ENCODE measurements at regions not wholly inside any gene's neighbourhood (a gene's known extent, or its start where the extent isn't known, plus 50 kb on each side); places are given as distances from the start of the nearest gene placed in this dataset.

DNA sequence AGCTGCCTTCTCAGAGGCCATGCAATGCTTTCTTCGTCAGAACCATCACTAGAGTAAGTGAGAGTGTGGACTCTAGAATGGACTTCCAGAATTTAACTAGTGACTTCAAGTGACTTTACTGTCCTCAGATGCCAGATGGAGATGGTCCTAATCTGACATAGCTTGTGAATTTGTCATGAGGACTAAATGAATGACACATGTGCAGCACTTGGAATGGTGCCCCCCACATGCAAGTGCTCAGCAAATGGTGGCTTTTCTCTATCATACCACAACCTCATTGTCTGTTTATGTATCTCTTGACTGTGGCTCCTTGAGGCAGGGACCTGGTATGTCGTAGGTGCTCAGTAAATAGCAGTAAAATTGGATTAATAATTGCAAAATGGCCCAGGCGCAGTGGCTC lies 91.6 kb upstream of the STX18 start:
- TF ChIP-seq, protein P1, sequence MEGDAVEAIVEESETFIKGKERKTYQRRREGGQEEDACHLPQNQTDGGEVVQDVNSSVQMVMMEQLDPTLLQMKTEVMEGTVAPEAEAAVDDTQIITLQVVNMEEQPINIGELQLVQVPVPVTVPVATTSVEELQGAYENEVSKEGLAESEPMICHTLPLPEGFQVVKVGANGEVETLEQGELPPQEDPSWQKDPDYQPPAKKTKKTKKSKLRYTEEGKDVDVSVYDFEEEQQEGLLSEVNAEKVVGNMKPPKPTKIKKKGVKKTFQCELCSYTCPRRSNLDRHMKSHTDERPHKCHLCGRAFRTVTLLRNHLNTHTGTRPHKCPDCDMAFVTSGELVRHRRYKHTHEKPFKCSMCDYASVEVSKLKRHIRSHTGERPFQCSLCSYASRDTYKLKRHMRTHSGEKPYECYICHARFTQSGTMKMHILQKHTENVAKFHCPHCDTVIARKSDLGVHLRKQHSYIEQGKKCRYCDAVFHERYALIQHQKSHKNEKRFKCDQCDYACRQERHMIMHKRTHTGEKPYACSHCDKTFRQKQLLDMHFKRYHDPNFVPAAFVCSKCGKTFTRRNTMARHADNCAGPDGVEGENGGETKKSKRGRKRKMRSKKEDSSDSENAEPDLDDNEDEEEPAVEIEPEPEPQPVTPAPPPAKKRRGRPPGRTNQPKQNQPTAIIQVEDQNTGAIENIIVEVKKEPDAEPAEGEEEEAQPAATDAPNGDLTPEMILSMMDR (tag by site-specific recombination; IDR thresholded peaks at IDR 0.05) = no peak
- TF ChIP-seq ZFP69B (tag by site-specific recombination; IDR thresholded peaks at IDR 0.05) (no peak), ZNF239 (tag by site-specific recombination; IDR thresholded peaks at IDR 0.05) (no peak), ZFP41 (tag by site-specific recombination; IDR thresholded peaks at IDR 0.05; ENCODE audit: borderline replicate concordance) (no peak), ZNF555 (tag by site-specific recombination; conservative IDR thresholded peaks at IDR 0.05) (no peak), TCF7L2 (IDR thresholded peaks at IDR 0.05; ENCODE audit: borderline replicate concordance, low read depth, low read length) (no peak)
- TF ChIP-seq, protein P2, sequence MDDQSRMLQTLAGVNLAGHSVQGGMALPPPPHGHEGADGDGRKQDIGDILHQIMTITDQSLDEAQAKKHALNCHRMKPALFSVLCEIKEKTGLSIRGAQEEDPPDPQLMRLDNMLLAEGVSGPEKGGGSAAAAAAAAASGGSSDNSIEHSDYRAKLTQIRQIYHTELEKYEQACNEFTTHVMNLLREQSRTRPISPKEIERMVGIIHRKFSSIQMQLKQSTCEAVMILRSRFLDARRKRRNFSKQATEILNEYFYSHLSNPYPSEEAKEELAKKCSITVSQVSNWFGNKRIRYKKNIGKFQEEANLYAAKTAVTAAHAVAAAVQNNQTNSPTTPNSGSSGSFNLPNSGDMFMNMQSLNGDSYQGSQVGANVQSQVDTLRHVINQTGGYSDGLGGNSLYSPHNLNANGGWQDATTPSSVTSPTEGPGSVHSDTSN (CRISPR knock-in tag; IDR thresholded peaks at IDR 0.05) = no peak
- TF ChIP-seq, protein P3, sequence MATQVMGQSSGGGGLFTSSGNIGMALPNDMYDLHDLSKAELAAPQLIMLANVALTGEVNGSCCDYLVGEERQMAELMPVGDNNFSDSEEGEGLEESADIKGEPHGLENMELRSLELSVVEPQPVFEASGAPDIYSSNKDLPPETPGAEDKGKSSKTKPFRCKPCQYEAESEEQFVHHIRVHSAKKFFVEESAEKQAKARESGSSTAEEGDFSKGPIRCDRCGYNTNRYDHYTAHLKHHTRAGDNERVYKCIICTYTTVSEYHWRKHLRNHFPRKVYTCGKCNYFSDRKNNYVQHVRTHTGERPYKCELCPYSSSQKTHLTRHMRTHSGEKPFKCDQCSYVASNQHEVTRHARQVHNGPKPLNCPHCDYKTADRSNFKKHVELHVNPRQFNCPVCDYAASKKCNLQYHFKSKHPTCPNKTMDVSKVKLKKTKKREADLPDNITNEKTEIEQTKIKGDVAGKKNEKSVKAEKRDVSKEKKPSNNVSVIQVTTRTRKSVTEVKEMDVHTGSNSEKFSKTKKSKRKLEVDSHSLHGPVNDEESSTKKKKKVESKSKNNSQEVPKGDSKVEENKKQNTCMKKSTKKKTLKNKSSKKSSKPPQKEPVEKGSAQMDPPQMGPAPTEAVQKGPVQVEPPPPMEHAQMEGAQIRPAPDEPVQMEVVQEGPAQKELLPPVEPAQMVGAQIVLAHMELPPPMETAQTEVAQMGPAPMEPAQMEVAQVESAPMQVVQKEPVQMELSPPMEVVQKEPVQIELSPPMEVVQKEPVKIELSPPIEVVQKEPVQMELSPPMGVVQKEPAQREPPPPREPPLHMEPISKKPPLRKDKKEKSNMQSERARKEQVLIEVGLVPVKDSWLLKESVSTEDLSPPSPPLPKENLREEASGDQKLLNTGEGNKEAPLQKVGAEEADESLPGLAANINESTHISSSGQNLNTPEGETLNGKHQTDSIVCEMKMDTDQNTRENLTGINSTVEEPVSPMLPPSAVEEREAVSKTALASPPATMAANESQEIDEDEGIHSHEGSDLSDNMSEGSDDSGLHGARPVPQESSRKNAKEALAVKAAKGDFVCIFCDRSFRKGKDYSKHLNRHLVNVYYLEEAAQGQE (tag by site-specific recombination; IDR thresholded peaks at IDR 0.05) = no peak
- TF ChIP-seq, protein P4, sequence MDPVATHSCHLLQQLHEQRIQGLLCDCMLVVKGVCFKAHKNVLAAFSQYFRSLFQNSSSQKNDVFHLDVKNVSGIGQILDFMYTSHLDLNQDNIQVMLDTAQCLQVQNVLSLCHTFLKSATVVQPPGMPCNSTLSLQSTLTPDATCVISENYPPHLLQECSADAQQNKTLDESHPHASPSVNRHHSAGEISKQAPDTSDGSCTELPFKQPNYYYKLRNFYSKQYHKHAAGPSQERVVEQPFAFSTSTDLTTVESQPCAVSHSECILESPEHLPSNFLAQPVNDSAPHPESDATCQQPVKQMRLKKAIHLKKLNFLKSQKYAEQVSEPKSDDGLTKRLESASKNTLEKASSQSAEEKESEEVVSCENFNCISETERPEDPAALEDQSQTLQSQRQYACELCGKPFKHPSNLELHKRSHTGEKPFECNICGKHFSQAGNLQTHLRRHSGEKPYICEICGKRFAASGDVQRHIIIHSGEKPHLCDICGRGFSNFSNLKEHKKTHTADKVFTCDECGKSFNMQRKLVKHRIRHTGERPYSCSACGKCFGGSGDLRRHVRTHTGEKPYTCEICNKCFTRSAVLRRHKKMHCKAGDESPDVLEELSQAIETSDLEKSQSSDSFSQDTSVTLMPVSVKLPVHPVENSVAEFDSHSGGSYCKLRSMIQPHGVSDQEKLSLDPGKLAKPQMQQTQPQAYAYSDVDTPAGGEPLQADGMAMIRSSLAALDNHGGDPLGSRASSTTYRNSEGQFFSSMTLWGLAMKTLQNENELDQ (tag by site-specific recombination; IDR thresholded peaks at IDR 0.05; ENCODE audit: low read depth) = no peak

Measured in HEK293 (cell line).